ENCODE measurements at regions not wholly inside any gene's neighbourhood (a gene's known extent, or its start where the extent isn't known, plus 50 kb on each side); places are given as distances from the start of the nearest gene placed in this dataset.
A peak's percentile ranks its signal among the peaks of the same experiment; 100 is the strongest.

GRCh38 chr21:23249760-23250159 is 2251.6 kb downstream of the NCAM2 start:
- DNase-seq = no peak

GRCh38 chr21:23247334-23247733 is 2249.1 kb downstream of the NCAM2 start:
- no peak for DNase-seq

GRCh38 chr21:23245255-23245654 is 2247.0 kb downstream of the NCAM2 start:
- DNase-seq = no peak

GRCh38 chr21:23223882-23224281 is 2225.7 kb downstream of the NCAM2 start:
- DNase-seq = peak in 2 of 3 experiments; percentile 8 to 53

- DNase-seq = no peak
Observed at GRCh38 chr21:23218667-23219066, 2220.5 kb downstream of the NCAM2 start.

GRCh38 chr21:23217597-23217996 is 2219.4 kb downstream of the NCAM2 start:
- DNase-seq = no peak

GRCh38 chr21:23215261-23215660 is 2217.1 kb downstream of the NCAM2 start:
- DNase-seq = no peak

Measured in NCI-H1417 (cell line).